Cardiac muscle cell (in vitro differentiated cells and primary cell): ENCODE measurements at regions not wholly inside any gene's neighbourhood (a gene's known extent, or its start where the extent isn't known, plus 50 kb on each side); places are given as distances from the start of the nearest gene placed in this dataset.

ENCODE experiments used
- DNase-seq, 2 donors: peaks; one replicate each; pipeline versions ENCODE4 v3.0.0 to v3.0.0-alpha.2; 2010 to 2017; ENCODE audit warnings: low read depth in 1 of 2, low spot score in 1 of 2
- H3K27ac ChIP-seq: fragments of 200-600 bp; sonication (generic); 2 replicates; pipeline ENCODE4 v1.5.1; 2016
- H3K27me3 ChIP-seq: fragments of 200-600 bp; sonication (generic); 2 replicates; pipeline ENCODE4 v1.6.0; 2016; ENCODE audit warnings: control low read depth
- H3K36me3 ChIP-seq: fragments of 200-600 bp; sonication (generic); 2 replicates; pipeline ENCODE4 v1.5.1; 2016; ENCODE audit warnings: control low read depth
- H3K4me1 ChIP-seq: fragments of 200-600 bp; sonication (generic); 2 replicates; pipeline ENCODE4 v1.8.1; 2017; ENCODE audit warnings: low read depth, mild to moderate bottlenecking, mixed run types
- H3K4me3 ChIP-seq: fragments of 200-600 bp; sonication (generic); 2 replicates; pipeline ENCODE4 v1.5.1; 2016; ENCODE audit warnings: mild to moderate bottlenecking
- H3K9me3 ChIP-seq: fragments of 200-600 bp; sonication (generic); 2 replicates; pipeline ENCODE4 v1.5.1; 2017; ENCODE audit warnings: low read depth, mild to moderate bottlenecking, control low read depth
- TF ChIP-seq, protein P1 (sequence below): IDR thresholded peaks from 2 replicates; pipeline ENCODE4 v1.5.1; 2012; ENCODE audit warnings: low read depth, mild to moderate bottlenecking, low read length

DNA sequence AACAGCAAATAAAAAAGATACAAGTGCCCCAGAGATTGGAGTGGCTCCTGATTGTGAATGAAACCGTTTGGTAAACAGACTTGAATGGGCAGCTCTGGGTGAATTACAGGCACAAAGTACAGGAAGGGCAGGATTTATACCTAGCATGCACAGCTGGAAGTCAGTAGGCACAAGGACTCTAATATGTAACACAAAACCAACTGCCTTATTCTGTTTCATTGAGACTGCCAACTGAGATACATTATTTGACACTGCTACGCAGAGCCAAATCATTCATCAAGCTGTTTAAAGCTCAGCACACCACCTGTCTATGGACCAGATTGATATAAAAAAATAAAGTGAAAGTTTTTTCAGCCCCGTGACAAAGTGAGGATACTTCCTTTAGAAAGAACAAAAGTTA is 541.2 kb downstream of the NUP35 start:
- no peaks in the 10 kb centered on the region for H3K27me3 ChIP-seq
- TF ChIP-seq, protein P1, sequence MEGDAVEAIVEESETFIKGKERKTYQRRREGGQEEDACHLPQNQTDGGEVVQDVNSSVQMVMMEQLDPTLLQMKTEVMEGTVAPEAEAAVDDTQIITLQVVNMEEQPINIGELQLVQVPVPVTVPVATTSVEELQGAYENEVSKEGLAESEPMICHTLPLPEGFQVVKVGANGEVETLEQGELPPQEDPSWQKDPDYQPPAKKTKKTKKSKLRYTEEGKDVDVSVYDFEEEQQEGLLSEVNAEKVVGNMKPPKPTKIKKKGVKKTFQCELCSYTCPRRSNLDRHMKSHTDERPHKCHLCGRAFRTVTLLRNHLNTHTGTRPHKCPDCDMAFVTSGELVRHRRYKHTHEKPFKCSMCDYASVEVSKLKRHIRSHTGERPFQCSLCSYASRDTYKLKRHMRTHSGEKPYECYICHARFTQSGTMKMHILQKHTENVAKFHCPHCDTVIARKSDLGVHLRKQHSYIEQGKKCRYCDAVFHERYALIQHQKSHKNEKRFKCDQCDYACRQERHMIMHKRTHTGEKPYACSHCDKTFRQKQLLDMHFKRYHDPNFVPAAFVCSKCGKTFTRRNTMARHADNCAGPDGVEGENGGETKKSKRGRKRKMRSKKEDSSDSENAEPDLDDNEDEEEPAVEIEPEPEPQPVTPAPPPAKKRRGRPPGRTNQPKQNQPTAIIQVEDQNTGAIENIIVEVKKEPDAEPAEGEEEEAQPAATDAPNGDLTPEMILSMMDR = no peak
- no peak overlapping the region for H3K27ac ChIP-seq
- H3K4me1 ChIP-seq = no peaks in the 10 kb centered on the region
- no peak overlapping the region for H3K4me3 ChIP-seq
- DNase-seq = no peak
- no peaks in the 10 kb centered on the region for H3K9me3 ChIP-seq
- no peaks in the 10 kb centered on the region for H3K36me3 ChIP-seq

DNA sequence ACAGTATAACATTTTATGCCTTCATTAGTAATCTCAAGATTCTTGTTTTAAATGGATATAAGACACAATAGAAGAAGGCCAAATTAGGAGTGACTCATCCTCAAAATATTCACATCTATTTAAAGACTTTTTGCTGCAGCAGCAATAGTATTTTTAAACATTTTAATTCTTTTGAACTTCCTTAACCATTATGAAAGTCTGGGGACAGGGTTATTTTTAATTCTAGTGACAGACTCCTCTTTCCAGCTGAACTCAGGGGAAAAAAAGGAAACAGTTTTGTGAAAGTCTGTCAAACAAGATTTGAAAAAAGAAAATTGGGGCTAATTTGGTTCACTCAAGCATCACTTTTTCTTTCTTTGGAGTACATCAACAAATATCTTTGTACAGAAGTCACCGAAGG is 541.8 kb downstream of the NUP35 start:
- Histone ChIP-seq H3K4me1 (no peaks in the 10 kb centered on the region), H3K9me3 (no peaks in the 10 kb centered on the region)
- DNase-seq = no peak

DNA sequence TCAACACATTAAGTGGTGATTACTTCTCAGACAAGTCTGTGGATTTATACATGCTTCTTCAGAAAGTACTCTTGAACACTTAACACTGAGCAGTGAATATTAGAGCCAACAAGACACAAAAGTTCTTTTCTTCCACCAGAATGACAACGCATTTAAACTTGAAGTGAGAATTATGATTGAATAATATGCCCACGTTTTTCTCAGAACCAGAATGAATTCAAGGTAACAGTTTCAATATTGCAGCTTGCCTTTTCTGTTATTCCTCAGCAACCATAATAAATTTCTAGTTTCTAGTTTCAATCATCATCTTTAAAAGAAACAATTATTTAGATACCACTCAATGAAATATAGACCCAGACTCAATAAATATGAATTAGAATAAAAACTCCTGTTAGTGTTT is 547.0 kb downstream of the NUP35 start:
- no peaks in the 10 kb centered on the region for H3K9me3 ChIP-seq
- no peaks in the 10 kb centered on the region for H3K4me1 ChIP-seq
- H3K4me3 ChIP-seq = no peak overlapping the region
- H3K27me3 ChIP-seq = no peaks in the 10 kb centered on the region
- DNase-seq = no peak
- no peak overlapping the region for H3K27ac ChIP-seq
- no peaks in the 10 kb centered on the region for H3K36me3 ChIP-seq
- TF ChIP-seq, protein P1 = no peak

More for the DNA sequence above, 541.8 kb downstream of the NUP35 start:
- Histone ChIP-seq H3K27me3 (no peaks in the 10 kb centered on the region), H3K36me3 (no peaks in the 10 kb centered on the region), H3K27ac (no peak overlapping the region), H3K4me3 (no peak overlapping the region)
- TF ChIP-seq, protein P1 = no peak

GRCh38 chr2:183678908-183679307 is 554.7 kb downstream of the NUP35 start:
- Histone ChIP-seq H3K4me1 (no peaks in the 10 kb centered on the region), H3K27ac (no peak overlapping the region), H3K9me3 (no peaks in the 10 kb centered on the region), H3K4me3 (no peak overlapping the region), H3K27me3 (no peaks in the 10 kb centered on the region), H3K36me3 (no peaks in the 10 kb centered on the region)
- TF ChIP-seq, protein P1 = no peak
- no peak for DNase-seq

DNA sequence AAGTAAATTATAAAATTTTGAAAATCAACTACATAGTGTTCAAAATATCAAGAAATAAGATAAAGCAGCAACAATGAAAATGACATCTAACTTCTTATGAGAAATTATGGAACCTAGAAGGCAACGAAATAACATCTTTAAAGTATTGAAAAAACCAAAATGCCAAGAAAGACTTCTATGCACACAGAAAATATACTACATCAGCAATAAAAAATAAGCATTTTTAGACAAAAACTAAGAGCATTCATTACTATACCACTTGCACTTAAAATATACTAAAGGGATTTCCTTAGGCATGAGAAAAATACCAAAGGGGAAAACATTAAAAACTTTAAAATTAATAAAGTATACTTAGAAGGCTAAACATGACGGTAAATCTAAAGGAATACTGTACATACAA is 556.3 kb downstream of the NUP35 start:
- H3K36me3 ChIP-seq = no peaks in the 10 kb centered on the region
- no peaks in the 10 kb centered on the region for H3K4me1 ChIP-seq
- H3K9me3 ChIP-seq = no peaks in the 10 kb centered on the region
- H3K27ac ChIP-seq = no peak overlapping the region
- TF ChIP-seq, protein P1 = no peak
- no peak for DNase-seq
- no peaks in the 10 kb centered on the region for H3K27me3 ChIP-seq
- H3K4me3 ChIP-seq = no peak overlapping the region

DNA sequence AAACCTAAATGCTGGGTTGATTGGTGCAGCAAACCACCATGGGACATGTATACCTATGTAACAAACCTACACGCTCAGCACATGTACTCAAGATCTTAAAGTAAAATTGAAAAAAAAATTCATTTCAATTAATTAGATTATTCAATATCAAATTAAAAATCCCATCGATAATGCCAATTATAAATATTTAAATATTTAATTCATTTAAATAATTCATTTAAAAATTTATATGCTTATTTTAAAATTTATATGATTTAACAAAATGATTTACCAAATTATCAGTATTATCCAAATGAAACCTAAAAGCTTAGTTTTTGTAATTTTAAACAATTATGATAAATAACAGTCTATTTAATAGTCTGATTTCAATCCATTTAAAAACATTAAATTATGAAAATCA is 560.4 kb downstream of the NUP35 start:
- Histone ChIP-seq H3K4me1 (no peaks in the 10 kb centered on the region), H3K36me3 (no peaks in the 10 kb centered on the region), H3K4me3 (no peak overlapping the region), H3K9me3 (no peaks in the 10 kb centered on the region), H3K27ac (no peak overlapping the region), H3K27me3 (no peaks in the 10 kb centered on the region)
- TF ChIP-seq, protein P1 = no peak
- DNase-seq = no peak
